BLaER1 (cell line): ENCODE measurements at regions not wholly inside any gene's neighbourhood (a gene's known extent, or its start where the extent isn't known, plus 50 kb on each side); places are given as distances from the start of the nearest gene placed in this dataset.
A peak's percentile ranks its signal among the peaks of the same experiment; 100 is the strongest.
"Not testable (repeated sequence)": the region's sequence is repeated elsewhere in the genome, so short reads cannot be mapped to it uniquely, and the experiment has no call there.

Experiments
- H3K27ac ChIP-seq: shearing (Covaris generic); formaldehyde crosslinking; 2 replicates; pipeline ENCODE4 v1.8.1; 2022
- H3K27me3 ChIP-seq: shearing (Covaris generic); formaldehyde crosslinking; 2 replicates; pipeline ENCODE4 v1.8.1; 2022
- H3K36me3 ChIP-seq: shearing (Covaris generic); formaldehyde crosslinking; 2 replicates; pipeline ENCODE4 v1.8.1; 2022
- H3K4me1 ChIP-seq: shearing (Covaris generic); formaldehyde crosslinking; 2 replicates; pipeline ENCODE4 v1.8.1; 2022
- H3K4me2 ChIP-seq: shearing (Covaris generic); formaldehyde crosslinking; 2 replicates; pipeline ENCODE4 v1.8.1; 2022
- H3K4me3 ChIP-seq: shearing (Covaris generic); formaldehyde crosslinking; 2 replicates; pipeline ENCODE4 v1.8.1; 2022
- H3K9ac ChIP-seq: shearing (Covaris generic); formaldehyde crosslinking; 2 replicates; pipeline ENCODE4 v1.8.1; 2022
- H3K9me3 ChIP-seq: shearing (Covaris generic); formaldehyde crosslinking; 2 replicates; pipeline ENCODE4 v1.8.1; 2022
- H4K20me1 ChIP-seq: shearing (Covaris generic); formaldehyde crosslinking; 2 replicates; pipeline ENCODE4 v1.8.1; 2022
- Cebpa-rat ChIP-seq: shearing (Covaris generic); IDR thresholded peaks from 2 replicates; pipeline ENCODE4 v1.8.1; 2022

DNA sequence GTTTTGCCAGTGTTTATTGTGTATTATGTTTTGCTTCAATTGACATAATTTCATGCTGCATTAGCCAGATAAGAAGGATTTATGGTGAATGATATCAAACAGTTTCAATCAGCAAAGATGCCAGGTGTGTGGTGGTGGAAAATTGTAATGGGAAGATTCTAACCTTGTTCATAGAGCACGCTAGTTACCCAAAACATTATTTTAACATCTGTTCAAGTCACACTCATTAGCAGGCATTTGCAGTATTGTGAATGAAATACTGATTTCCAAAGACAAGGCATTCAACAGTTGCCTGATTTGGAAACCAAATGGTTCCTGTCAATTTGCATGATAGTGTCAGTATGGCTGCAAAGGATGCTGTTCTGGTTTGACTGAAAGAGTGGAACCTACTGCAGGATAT lies 129.7 kb downstream of the EPC1 start:
- Histone ChIP-seq H3K4me3 (no peak overlapping the region), H3K4me1 (peaks cover 9% of the 10 kb centered on the region), H4K20me1 (no peaks in the 10 kb centered on the region), H3K36me3 (no peaks in the 10 kb centered on the region), H3K4me2 (no peak overlapping the region), H3K9ac (no peak overlapping the region), H3K9me3 (peaks cover 34% of the 10 kb centered on the region), H3K27me3 (no peaks in the 10 kb centered on the region), H3K27ac (no peak overlapping the region)
- no peak for TF ChIP-seq Cebpa-rat

DNA sequence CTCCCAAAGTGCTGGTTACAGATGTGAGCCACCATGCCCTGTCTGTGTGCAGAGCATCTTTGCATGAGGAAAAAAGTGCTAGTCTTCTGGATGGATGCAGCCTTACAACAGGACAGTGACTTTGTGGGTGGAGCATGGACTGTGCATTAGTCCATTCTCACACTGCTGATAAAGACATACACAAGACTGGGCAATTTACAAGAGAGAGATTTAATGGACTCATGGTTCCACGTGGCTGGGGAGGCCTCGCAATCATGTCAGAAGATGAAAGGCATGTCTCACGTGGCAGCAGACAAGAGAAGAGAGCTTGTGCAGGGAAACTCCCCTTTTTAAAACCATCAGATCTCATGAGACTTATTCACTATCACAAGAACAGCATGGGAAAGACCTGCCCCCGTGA lies 133.1 kb downstream of the EPC1 start:
- not testable (repeated sequence) for H3K4me3 ChIP-seq, H3K27me3 ChIP-seq, H3K36me3 ChIP-seq, H3K4me1 ChIP-seq, H3K9ac ChIP-seq, H3K27ac ChIP-seq, H4K20me1 ChIP-seq
- H3K9me3 ChIP-seq, result peaks cover 20% of the 10 kb centered on the region
- H3K4me2 ChIP-seq, result peak overlapping the region; percentile 36; the same call in 1 of the 2 replicates

DNA sequence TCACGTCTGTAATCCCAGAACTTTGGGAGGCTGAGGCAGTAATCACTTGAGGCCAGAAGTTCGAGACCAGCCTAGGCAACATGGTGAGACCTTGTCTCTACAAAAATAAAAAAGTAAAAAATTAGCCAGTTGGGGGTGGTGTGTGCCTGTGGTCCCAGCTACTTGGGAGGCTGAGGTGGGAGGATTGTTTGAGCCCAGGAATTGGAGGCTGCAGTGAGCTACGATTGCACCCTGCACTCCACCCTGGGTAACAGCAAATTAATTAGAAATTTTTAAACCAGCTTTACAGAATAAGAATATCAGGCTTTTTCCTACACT lies 136.0 kb downstream of the EPC1 start:
- H3K4me2 ChIP-seq, result no peak overlapping the region
- no peaks in the 10 kb centered on the region for H3K27me3 ChIP-seq
- H3K36me3 ChIP-seq, result no peaks in the 10 kb centered on the region
- no peak for TF ChIP-seq Cebpa-rat
- no peak overlapping the region for H3K4me3 ChIP-seq
- peaks cover 9% of the 10 kb centered on the region for H3K4me1 ChIP-seq
- no peak overlapping the region for H3K27ac ChIP-seq
- H3K9ac ChIP-seq, result no peak overlapping the region
- peaks cover 18% of the 10 kb centered on the region for H3K9me3 ChIP-seq
- no peaks in the 10 kb centered on the region for H4K20me1 ChIP-seq

DNA sequence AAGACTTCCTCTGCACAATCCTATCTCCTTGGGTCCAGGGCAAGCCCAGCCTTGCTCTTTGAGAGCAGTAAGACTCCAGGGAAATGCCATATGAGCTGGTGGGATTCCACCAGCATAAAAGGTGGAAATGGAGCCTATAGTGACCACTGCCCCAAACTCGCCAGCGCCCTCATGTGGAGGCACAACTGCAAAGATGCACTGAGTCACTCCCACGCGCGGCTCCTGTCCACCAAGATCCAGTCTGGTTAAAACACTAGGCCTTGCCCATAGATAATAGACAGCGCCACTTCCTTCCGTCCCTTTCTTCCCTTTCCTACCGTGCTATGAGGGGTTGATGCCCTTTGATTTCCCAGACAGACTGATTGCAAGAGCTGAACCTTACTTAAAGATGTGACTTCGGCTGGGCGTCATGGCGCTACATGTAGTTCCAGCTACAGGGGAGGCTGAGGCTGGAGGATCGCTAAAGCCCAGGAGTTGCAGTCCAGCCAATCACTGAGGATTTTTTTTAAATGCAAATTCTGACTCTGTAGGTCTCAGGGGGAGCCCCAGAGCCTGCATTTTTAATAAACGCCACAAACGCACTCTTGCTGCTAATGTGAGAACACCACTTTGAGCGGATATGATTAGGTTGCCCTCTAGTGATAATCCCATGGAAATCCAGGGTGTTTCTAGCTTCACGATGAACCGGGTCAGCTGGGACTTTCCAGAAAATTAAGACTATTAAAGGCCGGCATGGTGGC lies 136.5 kb downstream of the EPC1 start:
- no peak overlapping the region for H3K9ac ChIP-seq
- H3K9me3 ChIP-seq, result peaks cover 18% of the 10 kb centered on the region
- no peak for TF ChIP-seq Cebpa-rat
- H3K4me2 ChIP-seq, result no peak overlapping the region
- H4K20me1 ChIP-seq, result no peaks in the 10 kb centered on the region
- no peaks in the 10 kb centered on the region for H3K27me3 ChIP-seq
- no peaks in the 10 kb centered on the region for H3K36me3 ChIP-seq
- peaks cover 9% of the 10 kb centered on the region for H3K4me1 ChIP-seq
- H3K4me3 ChIP-seq, result no peak overlapping the region
- no peak overlapping the region for H3K27ac ChIP-seq

DNA sequence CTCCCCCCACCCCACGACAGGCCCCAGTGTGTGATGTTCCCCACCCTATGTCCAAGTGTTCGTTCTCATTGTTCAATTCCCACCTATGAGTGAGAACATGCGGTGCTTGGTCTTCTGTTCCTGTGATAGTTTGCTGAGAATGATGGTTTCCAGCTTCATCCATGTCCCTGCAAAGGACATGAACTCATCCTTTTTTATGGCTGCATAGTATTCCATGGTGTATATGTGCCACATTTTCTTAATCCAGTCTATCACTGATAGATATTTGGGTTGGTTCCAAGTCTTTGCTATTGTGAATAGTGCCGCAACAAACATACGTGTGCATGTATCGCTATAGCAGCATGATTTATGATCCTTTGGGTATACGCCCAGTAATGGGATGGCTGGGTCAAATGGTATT lies 139.0 kb downstream of the EPC1 start:
- H3K27ac ChIP-seq, H4K20me1 ChIP-seq, H3K4me2 ChIP-seq, H3K27me3 ChIP-seq, H3K9ac ChIP-seq, H3K4me1 ChIP-seq, H3K36me3 ChIP-seq, H3K4me3 ChIP-seq: not testable (repeated sequence)
- peaks cover 12% of the 10 kb centered on the region; the same call in 1 of the 2 replicates for H3K9me3 ChIP-seq

DNA sequence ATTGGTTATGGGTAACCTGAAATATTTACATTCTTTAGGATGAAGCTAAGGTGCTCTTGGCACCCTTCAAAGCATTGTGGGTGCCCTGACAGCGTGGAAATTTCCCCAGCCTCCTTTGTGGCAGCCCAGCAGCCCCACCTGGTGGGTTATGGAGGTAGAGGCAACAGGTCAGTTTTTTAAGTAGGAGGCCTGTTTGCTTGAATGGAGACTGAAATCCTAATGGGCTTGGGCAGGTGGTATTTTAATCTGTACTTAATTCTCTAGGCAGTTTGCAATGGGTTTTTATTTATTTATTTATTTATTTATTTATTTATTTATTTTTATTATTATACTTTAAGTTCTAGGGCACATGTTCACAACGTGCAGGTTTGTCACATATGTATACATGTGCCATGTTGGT lies 139.4 kb downstream of the EPC1 start:
- H3K4me3 ChIP-seq, result no peak overlapping the region
- H3K27ac ChIP-seq, result no peak overlapping the region
- no peaks in the 10 kb centered on the region for H3K27me3 ChIP-seq
- H4K20me1 ChIP-seq, result no peaks in the 10 kb centered on the region
- TF ChIP-seq Cebpa-rat, result no peak
- H3K4me1 ChIP-seq, result no peaks in the 10 kb centered on the region
- H3K9me3 ChIP-seq, result peaks cover 12% of the 10 kb centered on the region; the same call in 1 of the 2 replicates
- no peaks in the 10 kb centered on the region for H3K36me3 ChIP-seq
- H3K9ac ChIP-seq, result no peak overlapping the region
- no peak overlapping the region for H3K4me2 ChIP-seq

DNA sequence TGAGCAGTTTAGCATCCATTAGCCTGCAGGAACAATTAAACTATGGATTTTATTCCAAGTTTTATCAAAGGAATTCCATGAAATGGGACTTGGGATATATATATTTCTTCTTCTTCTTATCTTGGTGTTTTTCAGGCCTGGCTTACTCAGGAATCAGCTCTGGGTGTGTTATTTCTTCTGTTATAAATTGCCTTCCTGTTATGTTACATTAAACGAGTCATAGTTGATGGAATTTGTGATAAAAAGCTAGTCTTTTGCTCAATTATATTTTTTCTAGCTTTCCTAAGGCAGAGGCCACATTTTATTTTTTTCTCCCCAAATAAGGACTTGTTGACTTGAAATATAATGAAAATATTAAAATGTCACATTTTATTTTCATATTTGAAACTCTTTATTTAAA lies 141.3 kb downstream of the EPC1 start:
- H3K4me3 ChIP-seq, result no peak overlapping the region
- TF ChIP-seq Cebpa-rat, result no peak

DNA sequence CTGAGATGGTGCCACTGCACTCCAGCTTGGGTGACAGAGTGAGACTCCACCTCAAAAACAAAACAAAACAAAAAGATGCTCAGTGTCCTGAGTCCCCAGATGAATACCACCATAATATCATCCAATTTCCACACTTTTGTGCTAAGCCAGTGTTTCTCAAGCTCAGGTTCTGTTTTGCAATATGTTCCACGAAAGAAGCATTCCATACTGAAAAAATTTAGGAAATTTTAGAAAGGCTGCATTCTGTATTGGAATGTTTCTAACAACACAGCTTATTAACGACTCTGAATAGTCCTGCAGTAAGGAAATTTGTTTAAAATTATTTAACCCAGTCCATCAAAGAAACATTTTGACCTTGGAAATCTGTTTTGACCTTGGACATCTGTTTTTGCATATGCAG lies 142.4 kb downstream of the EPC1 start:
- Histone ChIP-seq H4K20me1 (no peaks in the 10 kb centered on the region), H3K27ac (no peak overlapping the region), H3K4me2 (no peak overlapping the region), H3K9ac (no peak overlapping the region), H3K4me3 (no peak overlapping the region), H3K36me3 (no peaks in the 10 kb centered on the region), H3K4me1 (no peaks in the 10 kb centered on the region), H3K27me3 (no peaks in the 10 kb centered on the region), H3K9me3 (0 out of 2 replicates have a peak, but pooled peaks cover 7% of the 10 kb centered on the region)
- no peak for TF ChIP-seq Cebpa-rat

More for the DNA sequence above, 141.3 kb downstream of the EPC1 start:
- Histone ChIP-seq H3K36me3 (no peaks in the 10 kb centered on the region), H3K27ac (no peak overlapping the region), H3K27me3 (no peaks in the 10 kb centered on the region), H3K4me1 (no peaks in the 10 kb centered on the region), H3K9ac (no peak overlapping the region), H4K20me1 (no peaks in the 10 kb centered on the region), H3K9me3 (peaks cover 10% of the 10 kb centered on the region; the same call in 1 of the 2 replicates), H3K4me2 (no peak overlapping the region)

DNA sequence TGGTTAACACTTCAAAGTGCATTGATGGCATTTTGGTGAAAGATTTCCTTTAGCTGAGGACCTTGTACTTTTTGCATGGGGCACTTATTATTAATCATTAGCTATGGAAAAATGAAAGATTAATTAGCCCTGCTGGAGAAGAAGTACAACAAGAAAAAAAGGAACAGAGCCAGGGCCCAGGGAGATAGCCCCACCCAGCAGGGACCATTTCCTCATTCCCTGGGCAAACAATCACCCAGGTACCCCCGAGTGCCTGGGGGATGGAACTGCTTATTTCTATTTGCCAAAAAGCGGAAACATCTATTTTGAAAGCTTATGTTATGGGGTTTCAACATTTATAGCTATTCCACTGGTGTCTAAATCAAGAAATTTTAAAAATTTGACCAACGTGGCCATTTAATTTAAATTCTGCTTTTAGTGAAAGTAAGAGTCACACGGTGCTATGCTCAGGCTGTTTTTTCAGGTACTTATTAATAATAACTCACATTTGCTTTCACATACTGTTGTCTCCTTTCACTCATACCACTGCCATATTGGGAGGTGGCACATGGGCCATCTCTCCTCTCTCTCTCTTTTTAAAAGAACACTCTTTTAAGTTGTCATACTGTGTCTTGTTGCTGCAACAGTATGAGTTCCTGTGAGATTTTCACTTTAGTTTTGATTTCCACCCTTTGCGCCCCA lies 143.6 kb upstream of the KIF5B start:
- no peak for TF ChIP-seq Cebpa-rat
- no peaks in the 10 kb centered on the region for H3K27me3 ChIP-seq
- H3K27ac ChIP-seq, result no peak overlapping the region
- no peaks in the 10 kb centered on the region for H3K9me3 ChIP-seq
- H3K4me1 ChIP-seq, result no peaks in the 10 kb centered on the region
- H3K4me3 ChIP-seq, result no peak overlapping the region
- H4K20me1 ChIP-seq, result no peaks in the 10 kb centered on the region
- no peak overlapping the region for H3K4me2 ChIP-seq
- H3K36me3 ChIP-seq, result no peaks in the 10 kb centered on the region
- no peak overlapping the region for H3K9ac ChIP-seq

DNA sequence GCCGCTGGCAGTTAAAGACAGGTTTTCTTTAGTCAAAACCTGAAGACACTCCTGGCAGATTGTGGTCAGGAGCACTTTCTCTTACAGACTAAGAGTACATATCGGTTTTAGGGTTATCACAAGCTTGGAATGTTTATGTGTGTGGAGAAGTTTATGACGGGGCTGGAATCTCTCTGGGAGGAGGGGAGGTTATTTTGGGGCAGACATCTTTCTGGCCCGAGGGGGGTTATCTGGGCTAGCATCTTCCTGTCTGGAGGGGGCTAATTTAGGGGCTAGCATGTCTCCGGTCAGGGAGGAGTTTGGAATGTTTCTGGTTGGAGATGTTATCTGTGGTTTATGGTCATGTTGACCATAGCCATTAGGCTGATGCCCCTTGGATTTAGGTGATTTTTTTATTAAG lies 141.2 kb upstream of the KIF5B start:
- Histone ChIP-seq H3K4me3 (no peak overlapping the region), H3K27me3 (no peaks in the 10 kb centered on the region), H3K27ac (no peak overlapping the region), H3K4me2 (no peak overlapping the region), H3K9me3 (no peaks in the 10 kb centered on the region), H3K4me1 (no peaks in the 10 kb centered on the region), H4K20me1 (no peaks in the 10 kb centered on the region), H3K9ac (no peak overlapping the region), H3K36me3 (no peaks in the 10 kb centered on the region)
- no peak for TF ChIP-seq Cebpa-rat
